ENCODE measurements at regions not wholly inside any gene's neighbourhood (a gene's known extent, or its start where the extent isn't known, plus 50 kb on each side); places are given as distances from the start of the nearest gene placed in this dataset.
A peak's percentile ranks its signal among the peaks of the same experiment; 100 is the strongest.

DNA sequence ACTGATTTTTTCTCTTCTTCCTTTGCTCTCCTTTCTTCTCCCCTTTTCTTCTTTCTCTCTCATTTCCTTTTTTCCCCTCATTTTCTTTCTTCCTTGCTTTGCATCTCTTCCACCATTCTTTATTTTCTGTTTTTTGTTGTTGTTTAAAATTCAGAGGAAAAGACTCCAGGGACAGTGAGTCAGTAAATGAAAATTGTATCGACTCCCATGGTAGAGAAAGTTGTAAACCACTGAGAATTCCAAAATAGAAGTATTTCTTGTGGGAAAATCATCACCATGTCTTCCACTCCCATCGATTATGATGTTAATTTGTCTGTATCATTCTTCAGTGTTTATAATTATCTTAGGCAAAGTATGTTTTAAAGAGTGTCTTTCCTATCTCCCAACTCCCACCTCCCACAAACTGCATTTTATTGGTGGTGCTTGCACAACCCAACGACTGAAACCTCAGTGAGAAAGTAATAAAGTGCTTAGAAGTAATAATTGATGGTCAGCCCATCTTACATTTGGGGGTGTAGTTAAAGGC lies 134.3 kb downstream of the IRS1 start:
- Histone ChIP-seq H3K27me3 (replicated peaks; ENCODE audit: control insufficient read depth, insufficient read depth, low read length) (no peaks in the 10 kb centered on the region), H3K4me3 (ENCODE audit: low read length) (no peak overlapping the region), H3K4me1 (ENCODE audit: control insufficient read depth, insufficient read depth, low read length) (peaks cover 47% of the 10 kb centered on the region), H3K9me3 (ENCODE audit: control insufficient read depth, low read length) (no peaks in the 10 kb centered on the region), H3K36me3 (ENCODE audit: control insufficient read depth, insufficient read depth, low read length, severe bottlenecking) (no peaks in the 10 kb centered on the region), H3K9ac (ENCODE audit: low read length) (no peak overlapping the region)
- DNase-seq (ENCODE audit: low read depth), result no peak

DNA sequence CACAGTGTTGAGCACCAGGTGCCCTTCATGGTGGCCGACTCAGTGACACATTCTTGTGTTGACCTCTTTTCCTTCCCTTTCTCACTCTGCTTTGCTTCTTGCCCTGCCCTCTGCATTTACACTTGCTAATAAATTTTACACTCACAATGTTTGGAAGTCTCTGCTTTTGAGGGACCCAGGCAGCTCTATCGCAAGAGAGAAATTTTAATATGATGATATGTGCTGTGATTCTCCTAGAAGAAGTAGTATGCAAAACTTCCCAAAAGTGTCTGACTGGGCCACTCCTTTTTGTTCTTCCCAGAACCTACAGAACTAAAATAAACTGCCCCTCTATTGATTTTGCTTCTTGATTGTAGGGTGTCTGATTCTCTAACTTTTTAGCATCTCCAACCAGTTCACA lies 135.0 kb downstream of the IRS1 start:
- Histone ChIP-seq H3K4me1 (ENCODE audit: control insufficient read depth, insufficient read depth, low read length) (peaks cover 46% of the 10 kb centered on the region), H3K9me3 (ENCODE audit: control insufficient read depth, low read length) (no peaks in the 10 kb centered on the region), H3K9ac (ENCODE audit: low read length) (no peak overlapping the region), H3K27me3 (replicated peaks; ENCODE audit: control insufficient read depth, insufficient read depth, low read length) (no peaks in the 10 kb centered on the region), H3K4me3 (ENCODE audit: low read length) (no peak overlapping the region), H3K36me3 (ENCODE audit: control insufficient read depth, insufficient read depth, low read length, severe bottlenecking) (no peaks in the 10 kb centered on the region)
- DNase-seq (ENCODE audit: low read depth), result no peak

DNA sequence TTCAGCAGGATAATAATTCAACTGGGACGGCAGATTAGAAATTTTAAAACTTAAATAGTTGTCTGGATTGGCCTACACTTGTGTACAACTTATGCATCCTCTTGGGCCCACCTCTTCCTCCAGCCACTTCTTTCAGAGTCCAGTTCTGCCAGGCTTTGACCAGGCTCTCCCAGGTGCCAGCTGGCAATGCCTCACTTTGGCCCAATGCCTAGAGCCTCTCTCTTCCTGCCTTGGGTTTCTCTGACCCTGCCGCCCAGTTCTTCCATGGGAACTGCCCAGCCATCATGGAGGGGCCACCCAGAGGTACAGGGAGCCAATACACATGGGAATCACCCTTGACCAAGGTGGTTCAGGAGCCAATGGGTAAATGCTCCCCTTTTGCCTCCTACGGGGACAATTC lies 135.5 kb downstream of the IRS1 start:
- Histone ChIP-seq H3K27me3 (replicated peaks; ENCODE audit: control insufficient read depth, insufficient read depth, low read length) (no peaks in the 10 kb centered on the region), H3K36me3 (ENCODE audit: control insufficient read depth, insufficient read depth, low read length, severe bottlenecking) (no peaks in the 10 kb centered on the region), H3K4me3 (ENCODE audit: low read length) (no peak overlapping the region), H3K9ac (ENCODE audit: low read length) (no peak overlapping the region), H3K4me1 (ENCODE audit: control insufficient read depth, insufficient read depth, low read length) (peaks cover 41% of the 10 kb centered on the region), H3K9me3 (ENCODE audit: control insufficient read depth, low read length) (no peaks in the 10 kb centered on the region)
- no peak for DNase-seq (ENCODE audit: low read depth)

DNA sequence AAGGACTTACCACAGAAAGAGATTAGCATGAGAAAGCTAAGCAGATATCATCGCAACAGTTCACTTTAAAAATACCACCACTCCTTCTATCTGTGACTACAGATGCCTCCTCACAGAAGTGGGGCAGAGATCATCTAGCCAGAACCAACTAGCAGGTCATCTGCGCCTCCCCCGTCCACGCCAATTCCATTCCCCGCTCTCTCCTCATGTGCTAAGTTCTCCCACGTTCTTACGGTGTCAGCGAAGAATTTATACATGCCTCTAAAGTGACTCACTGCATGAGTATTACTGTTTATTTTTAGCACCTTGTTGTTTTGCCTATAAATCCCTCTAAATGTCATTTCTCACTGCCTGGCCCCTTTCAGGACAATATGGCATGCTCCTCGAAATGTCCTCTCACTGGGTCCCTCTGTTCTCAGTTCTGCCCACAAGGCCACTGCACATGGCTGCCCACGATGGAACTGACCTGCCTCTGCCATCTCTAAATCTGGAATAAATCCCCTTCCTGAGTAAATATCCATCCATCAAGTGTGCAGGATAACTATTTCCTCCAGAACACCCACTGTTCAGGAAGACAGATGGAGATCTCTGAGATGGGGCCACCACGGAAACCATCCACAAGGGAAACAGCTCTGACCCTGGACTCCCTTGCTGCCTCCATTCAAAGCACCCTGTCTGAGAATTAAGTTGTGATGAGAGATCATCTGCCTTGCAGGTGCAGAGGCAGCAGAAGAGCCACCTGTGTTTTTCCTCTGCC lies 137.7 kb downstream of the IRS1 start:
- Histone ChIP-seq H3K9me3 (ENCODE audit: control insufficient read depth, low read length) (no peaks in the 10 kb centered on the region), H3K36me3 (ENCODE audit: control insufficient read depth, insufficient read depth, low read length, severe bottlenecking) (no peaks in the 10 kb centered on the region), H3K4me3 (ENCODE audit: low read length) (peak overlapping the region; percentile 55), H3K9ac (ENCODE audit: low read length) (peak overlapping the region; percentile 45), H3K27me3 (replicated peaks; ENCODE audit: control insufficient read depth, insufficient read depth, low read length) (no peaks in the 10 kb centered on the region), H3K4me1 (ENCODE audit: control insufficient read depth, insufficient read depth, low read length) (peaks cover 38% of the 10 kb centered on the region)
- DNase-seq (ENCODE audit: low read depth), result peak; percentile 73

DNA sequence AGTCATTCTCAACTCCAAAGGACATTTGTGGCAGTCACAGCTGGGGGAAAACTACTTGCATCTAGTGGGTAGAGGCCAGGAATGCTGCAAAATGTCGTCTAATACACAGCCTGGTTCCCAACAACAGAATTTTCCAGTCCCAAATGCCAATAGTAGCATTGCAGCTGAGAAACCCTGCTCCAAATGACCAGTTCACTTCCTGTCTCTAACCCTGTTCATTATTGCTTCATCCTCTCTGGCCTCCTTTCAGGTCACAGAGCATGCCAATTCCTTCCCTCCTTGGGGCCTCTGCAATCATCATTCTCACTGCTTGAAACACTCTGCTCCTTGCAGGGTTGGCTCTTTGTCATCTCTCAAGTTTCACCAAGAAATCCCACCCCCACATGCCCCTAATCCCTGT lies 139.1 kb downstream of the IRS1 start:
- H3K36me3 ChIP-seq (ENCODE audit: control insufficient read depth, insufficient read depth, low read length, severe bottlenecking), result no peaks in the 10 kb centered on the region
- no peaks in the 10 kb centered on the region for H3K27me3 ChIP-seq (replicated peaks; ENCODE audit: control insufficient read depth, insufficient read depth, low read length)
- peaks cover 47% of the 10 kb centered on the region for H3K4me1 ChIP-seq (ENCODE audit: control insufficient read depth, insufficient read depth, low read length)
- H3K4me3 ChIP-seq (ENCODE audit: low read length), result peak overlapping the region; percentile 51
- peak; percentile 89 for DNase-seq (ENCODE audit: low read depth)
- H3K9me3 ChIP-seq (ENCODE audit: control insufficient read depth, low read length), result no peaks in the 10 kb centered on the region
- peak overlapping the region; percentile 67 for H3K9ac ChIP-seq (ENCODE audit: low read length)

DNA sequence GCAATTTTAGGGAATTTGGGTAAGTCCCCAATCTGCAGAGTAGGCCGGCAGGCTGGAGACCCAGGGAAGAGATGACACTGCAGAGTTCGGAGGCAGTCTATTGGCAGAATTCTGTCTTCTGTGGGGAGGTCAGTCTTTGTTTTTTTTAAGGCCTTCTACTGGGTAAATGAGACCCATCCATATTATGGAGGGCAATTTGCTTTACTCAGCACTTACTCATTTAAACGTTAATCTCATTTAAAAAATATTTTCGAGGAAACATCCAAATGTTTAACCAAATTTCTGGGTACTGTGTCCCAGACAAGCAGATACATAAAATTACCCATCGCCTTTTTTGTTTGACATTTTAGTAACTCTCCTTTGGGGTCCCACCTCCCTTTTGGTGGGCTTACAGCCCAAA lies 139.5 kb downstream of the IRS1 start:
- DNase-seq (ENCODE audit: low read depth), result no peak
- no peak overlapping the region for H3K4me3 ChIP-seq (ENCODE audit: low read length)
- no peaks in the 10 kb centered on the region for H3K27me3 ChIP-seq (replicated peaks; ENCODE audit: control insufficient read depth, insufficient read depth, low read length)
- peaks cover 47% of the 10 kb centered on the region for H3K4me1 ChIP-seq (ENCODE audit: control insufficient read depth, insufficient read depth, low read length)
- no peaks in the 10 kb centered on the region for H3K36me3 ChIP-seq (ENCODE audit: control insufficient read depth, insufficient read depth, low read length, severe bottlenecking)
- no peaks in the 10 kb centered on the region for H3K9me3 ChIP-seq (ENCODE audit: control insufficient read depth, low read length)
- peak overlapping the region; percentile 67 for H3K9ac ChIP-seq (ENCODE audit: low read length)

DNA sequence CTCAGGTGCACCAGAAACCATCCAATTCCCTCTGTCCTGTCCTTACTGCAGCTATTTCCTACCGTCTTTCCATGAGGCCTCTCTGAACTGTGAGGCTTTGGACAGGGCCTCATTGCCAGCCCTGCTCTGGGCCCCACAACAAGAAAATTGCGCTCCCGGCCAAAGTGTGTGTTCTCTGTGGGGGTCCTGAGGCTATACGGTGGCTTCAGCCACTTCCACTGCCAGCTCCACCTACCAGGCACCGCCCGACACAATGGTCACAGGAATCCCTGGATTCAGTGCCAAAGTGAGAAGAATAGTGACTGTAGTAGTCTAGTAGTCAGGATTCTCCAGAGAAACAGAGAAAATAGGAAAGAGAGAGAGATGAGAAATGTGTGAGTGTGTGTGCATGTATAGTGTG lies 140.2 kb downstream of the IRS1 start:
- H3K4me1 ChIP-seq (ENCODE audit: control insufficient read depth, insufficient read depth, low read length), result peaks cover 41% of the 10 kb centered on the region
- no peaks in the 10 kb centered on the region for H3K36me3 ChIP-seq (ENCODE audit: control insufficient read depth, insufficient read depth, low read length, severe bottlenecking)
- no peaks in the 10 kb centered on the region for H3K27me3 ChIP-seq (replicated peaks; ENCODE audit: control insufficient read depth, insufficient read depth, low read length)
- no peak overlapping the region for H3K4me3 ChIP-seq (ENCODE audit: low read length)
- no peak overlapping the region for H3K9ac ChIP-seq (ENCODE audit: low read length)
- DNase-seq (ENCODE audit: low read depth), result no peak
- H3K9me3 ChIP-seq (ENCODE audit: control insufficient read depth, low read length), result no peaks in the 10 kb centered on the region

DNA sequence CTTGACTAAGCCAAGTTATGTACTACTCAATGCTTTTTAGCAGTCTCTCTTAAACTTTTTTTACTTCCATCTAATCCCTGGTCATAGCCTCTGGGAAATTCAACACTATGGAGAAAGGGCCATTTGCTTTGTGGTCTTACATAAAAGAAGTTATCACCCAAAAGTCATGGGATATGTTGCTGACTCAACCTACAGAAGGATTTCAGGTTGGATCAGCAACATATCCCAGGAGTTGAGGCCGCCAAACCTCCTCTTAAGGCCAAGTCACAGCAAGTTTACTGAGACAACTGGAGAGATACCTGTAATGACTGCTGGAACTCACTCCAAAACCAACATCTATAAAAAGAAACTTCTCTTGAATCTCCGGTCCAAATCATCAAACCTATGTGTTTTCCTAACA lies 141.1 kb downstream of the IRS1 start:
- Histone ChIP-seq H3K4me3 (ENCODE audit: low read length) (no peak overlapping the region), H3K27me3 (replicated peaks; ENCODE audit: control insufficient read depth, insufficient read depth, low read length) (no peaks in the 10 kb centered on the region), H3K36me3 (ENCODE audit: control insufficient read depth, insufficient read depth, low read length, severe bottlenecking) (no peaks in the 10 kb centered on the region), H3K9me3 (ENCODE audit: control insufficient read depth, low read length) (no peaks in the 10 kb centered on the region), H3K9ac (ENCODE audit: low read length) (no peak overlapping the region), H3K4me1 (ENCODE audit: control insufficient read depth, insufficient read depth, low read length) (peaks cover 41% of the 10 kb centered on the region)
- DNase-seq (ENCODE audit: low read depth), result no peak

DNA sequence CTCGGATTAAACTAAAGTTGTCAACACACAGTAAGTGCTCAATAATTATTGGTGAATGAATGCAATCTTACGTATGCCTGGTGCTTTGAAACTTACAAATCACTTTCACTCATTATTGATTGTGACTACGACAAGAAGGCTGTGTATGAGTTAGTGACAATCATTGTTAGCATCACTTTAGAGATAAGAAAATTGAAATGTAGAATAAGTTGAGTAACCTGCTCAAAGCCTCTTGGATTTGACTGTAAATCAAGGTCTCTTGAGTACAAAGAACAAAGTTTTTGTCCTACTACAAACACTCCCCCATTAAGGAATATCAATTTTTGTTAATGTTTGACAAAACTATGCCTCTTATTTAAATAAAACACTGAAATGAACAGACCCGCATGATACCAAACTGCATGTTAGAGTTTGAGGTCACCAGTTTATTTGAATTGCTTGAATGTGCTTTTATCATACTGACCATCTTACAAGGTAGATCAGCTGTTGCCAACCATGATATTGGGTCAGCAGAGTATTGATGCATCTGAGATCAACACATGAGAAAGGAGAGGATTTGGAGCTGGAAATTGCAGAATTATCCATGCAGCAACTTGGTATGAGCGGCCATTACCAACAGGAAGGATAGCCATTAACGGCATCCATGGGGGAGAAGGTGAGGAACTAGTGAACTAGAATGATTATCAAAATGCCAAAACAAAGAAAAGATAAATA lies 142.1 kb downstream of the IRS1 start:
- H3K9me3 ChIP-seq (ENCODE audit: control insufficient read depth, low read length), result no peaks in the 10 kb centered on the region
- peaks cover 45% of the 10 kb centered on the region for H3K4me1 ChIP-seq (ENCODE audit: control insufficient read depth, insufficient read depth, low read length)
- no peak overlapping the region for H3K4me3 ChIP-seq (ENCODE audit: low read length)
- no peaks in the 10 kb centered on the region for H3K27me3 ChIP-seq (replicated peaks; ENCODE audit: control insufficient read depth, insufficient read depth, low read length)
- no peak overlapping the region for H3K9ac ChIP-seq (ENCODE audit: low read length)
- DNase-seq (ENCODE audit: low read depth), result no peak
- H3K36me3 ChIP-seq (ENCODE audit: control insufficient read depth, insufficient read depth, low read length, severe bottlenecking), result no peaks in the 10 kb centered on the region

DNA sequence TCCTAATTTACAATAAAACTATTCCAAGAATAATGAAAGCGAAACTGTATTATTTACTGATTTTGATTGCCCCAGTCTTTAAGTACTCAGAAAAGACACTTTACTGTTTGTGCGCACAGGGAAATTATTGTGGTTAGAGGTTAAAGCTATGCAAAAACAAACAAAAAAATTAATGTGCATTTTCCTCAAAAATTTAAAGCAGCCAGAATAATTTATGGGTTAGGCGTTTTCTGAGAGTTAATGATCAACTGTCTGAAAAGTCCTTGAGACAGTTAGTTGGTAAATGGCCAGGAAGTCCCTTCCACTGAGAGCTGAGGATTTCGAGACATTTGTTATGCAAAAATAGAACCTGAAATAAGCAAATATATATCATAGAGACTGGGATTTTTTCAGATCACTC lies 143.3 kb downstream of the IRS1 start:
- Histone ChIP-seq H3K27me3 (replicated peaks; ENCODE audit: control insufficient read depth, insufficient read depth, low read length) (no peaks in the 10 kb centered on the region), H3K9me3 (ENCODE audit: control insufficient read depth, low read length) (no peaks in the 10 kb centered on the region), H3K36me3 (ENCODE audit: control insufficient read depth, insufficient read depth, low read length, severe bottlenecking) (no peaks in the 10 kb centered on the region), H3K4me3 (ENCODE audit: low read length) (peak overlapping the region; percentile 62), H3K9ac (ENCODE audit: low read length) (peak overlapping the region; percentile 48), H3K4me1 (ENCODE audit: control insufficient read depth, insufficient read depth, low read length) (peaks cover 41% of the 10 kb centered on the region)
- DNase-seq (ENCODE audit: low read depth), result no peak

DNA sequence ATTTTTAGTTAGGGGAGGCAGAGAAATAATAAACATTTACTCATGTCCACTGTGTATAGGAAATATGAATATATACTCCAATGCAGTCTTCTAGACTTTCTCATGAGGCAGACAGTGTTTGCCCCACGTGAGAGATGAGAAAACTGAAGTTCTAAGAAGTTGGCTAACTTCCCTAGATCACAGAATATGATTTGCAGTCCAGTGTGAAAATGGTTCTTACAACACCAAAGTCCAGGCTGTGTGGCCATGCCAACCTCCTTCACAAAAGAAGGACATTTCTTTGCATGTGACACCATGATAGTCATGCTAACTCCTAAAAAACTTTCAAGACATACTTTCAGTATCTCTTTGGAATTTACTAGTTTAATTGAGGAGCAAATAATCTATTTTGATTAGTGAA lies 143.7 kb downstream of the IRS1 start:
- H3K27me3 ChIP-seq (replicated peaks; ENCODE audit: control insufficient read depth, insufficient read depth, low read length), result no peaks in the 10 kb centered on the region
- no peaks in the 10 kb centered on the region for H3K36me3 ChIP-seq (ENCODE audit: control insufficient read depth, insufficient read depth, low read length, severe bottlenecking)

More for the DNA sequence above, 143.7 kb downstream of the IRS1 start:
- no peaks in the 10 kb centered on the region for H3K9me3 ChIP-seq (ENCODE audit: control insufficient read depth, low read length)
- H3K4me1 ChIP-seq (ENCODE audit: control insufficient read depth, insufficient read depth, low read length), result peaks cover 38% of the 10 kb centered on the region
- peak; percentile 27 for DNase-seq (ENCODE audit: low read depth)
- H3K4me3 ChIP-seq (ENCODE audit: low read length), result peak overlapping the region; percentile 62
- H3K9ac ChIP-seq (ENCODE audit: low read length), result peak overlapping the region; percentile 48
